HG03280 (cell line): ENCODE measurements at regions not wholly inside any gene's neighbourhood (a gene's known extent, or its start where the extent isn't known, plus 50 kb on each side); places are given as distances from the start of the nearest gene placed in this dataset.
"Not testable (repeated sequence)": the region's sequence is repeated elsewhere in the genome, so short reads cannot be mapped to it uniquely, and the experiment has no call there.

Source experiments
- ATAC-seq: cut with Tn5 transposase; IDR thresholded peaks from one replicate; pipeline ENCODE4 v1.9.1; 2021; ENCODE audit warnings: mild to moderate bottlenecking, moderate library complexity; ENCODE audit not compliant: unreplicated experiment

GRCh38 chr5:29037716-29038115, 1999.3 kb upstream of the CDH9 start:
- ATAC-seq, result no peak

GRCh38 chr5:29024052-29024451, 1985.7 kb upstream of the CDH9 start:
- ATAC-seq, result no peak

- no peak for ATAC-seq
Measured at GRCh38 chr5:29023541-29023940, 1985.2 kb upstream of the CDH9 start.

- no peak for ATAC-seq
Measured at GRCh38 chr5:29017501-29017900, 1979.1 kb upstream of the CDH9 start.

- no peak for ATAC-seq
Measured at GRCh38 chr5:29016067-29016466, 1977.7 kb upstream of the CDH9 start.

GRCh38 chr5:29015523-29015922, 1977.1 kb upstream of the CDH9 start:
- ATAC-seq, result no peak

- no peak for ATAC-seq
Measured at GRCh38 chr5:29005386-29005785, 1967.0 kb upstream of the CDH9 start.

- ATAC-seq, result no peak
Measured at GRCh38 chr5:29002481-29002880, 1964.1 kb upstream of the CDH9 start.

- ATAC-seq, result no peak
Measured at GRCh38 chr5:29001666-29002065, 1963.3 kb upstream of the CDH9 start.

GRCh38 chr5:28984639-28985038, 1946.3 kb upstream of the CDH9 start:
- ATAC-seq, result no peak

GRCh38 chr5:28975508-28975907, 1937.1 kb upstream of the CDH9 start:
- no peak for ATAC-seq

- no peak for ATAC-seq
Measured at GRCh38 chr5:28967848-28968247, 1929.5 kb upstream of the CDH9 start.

- no peak for ATAC-seq
Measured at GRCh38 chr5:28961816-28962215, 1923.4 kb upstream of the CDH9 start.

- ATAC-seq, result no peak
Measured at GRCh38 chr5:28958581-28958980, 1920.2 kb upstream of the CDH9 start.

GRCh38 chr5:28957450-28957849, 1919.1 kb upstream of the CDH9 start:
- ATAC-seq, result no peak

- no peak for ATAC-seq
Measured at GRCh38 chr5:28954074-28954473, 1915.7 kb upstream of the CDH9 start.

- ATAC-seq, result no peak
Measured at GRCh38 chr5:28947865-28948264, 1909.5 kb upstream of the CDH9 start.

GRCh38 chr5:28945859-28946258, 1907.5 kb upstream of the CDH9 start:
- no peak for ATAC-seq

GRCh38 chr5:28929366-28929765, 1891.0 kb upstream of the CDH9 start:
- not testable (repeated sequence) for ATAC-seq

GRCh38 chr5:28928327-28928790, 1890.0 kb upstream of the CDH9 start:
- ATAC-seq, result not testable (repeated sequence)

GRCh38 chr5:28927559-28928326, 1889.4 kb upstream of the CDH9 start:
- ATAC-seq, result no peak

- ATAC-seq, result no peak
Measured at GRCh38 chr5:28926422-28926821, 1888.0 kb upstream of the CDH9 start.

GRCh38 chr5:28917631-28918030, 1879.2 kb upstream of the CDH9 start:
- ATAC-seq, result no peak
